HUDEP-2 (cell line): ENCODE measurements at regions not wholly inside any gene's neighbourhood (a gene's known extent, or its start where the extent isn't known, plus 50 kb on each side); places are given as distances from the start of the nearest gene placed in this dataset.
"Not testable (repeated sequence)": the region's sequence is repeated elsewhere in the genome, so short reads cannot be mapped to it uniquely, and the experiment has no call there.

ENCODE experiments used
- DNase-seq, 76 experiments: peaks; one replicate each; lab custom pipeline; 2025; ENCODE audit not compliant: unreplicated experiment in 76 of 76; lab: John Stamatoyannopoulos, UW

- DNase-seq: no peak
Measured at GRCh38 chr7:53491051-53491450, 455.6 kb downstream of the POM121L12 start.

- not testable (repeated sequence) for DNase-seq
Measured at GRCh38 chr7:53495181-53495580, 459.7 kb downstream of the POM121L12 start.

GRCh38 chr7:53500076-53500475 lies 464.6 kb downstream of the POM121L12 start:
- no peak for DNase-seq

- no peak for DNase-seq
Measured at GRCh38 chr7:53504914-53505313, 469.5 kb downstream of the POM121L12 start.

- DNase-seq: no peak
Measured at GRCh38 chr7:53518319-53518718, 482.9 kb downstream of the POM121L12 start.

GRCh38 chr7:53520841-53521240 lies 485.4 kb downstream of the POM121L12 start:
- no peak for DNase-seq

- no peak for DNase-seq
Measured at GRCh38 chr7:53521638-53522184, 486.3 kb downstream of the POM121L12 start.

- no peak for DNase-seq
Measured at GRCh38 chr7:53539558-53539957, 504.1 kb downstream of the POM121L12 start.

GRCh38 chr7:53541475-53541874 lies 506.0 kb downstream of the POM121L12 start:
- no peak for DNase-seq

GRCh38 chr7:53542157-53542556 lies 506.7 kb downstream of the POM121L12 start:
- DNase-seq: no peak
